ENCODE measurements at regions not wholly inside any gene's neighbourhood (a gene's known extent, or its start where the extent isn't known, plus 50 kb on each side); places are given as distances from the start of the nearest gene placed in this dataset.

GRCh38 chr5:12208366-12209100 lies 304.3 kb upstream of the CTNND2 start:
- TF ChIP-seq CTCF (IDR thresholded peaks at IDR 0.05) (no peak), POLR2AphosphoS5 (IDR thresholded peaks at IDR 0.05) (no peak)

All from upper lobe of left lung (tissue), 4 donors.